ENCODE measurements at regions not wholly inside any gene's neighbourhood (a gene's known extent, or its start where the extent isn't known, plus 50 kb on each side); places are given as distances from the start of the nearest gene placed in this dataset.

GRCh38 chr6:167673946-167674345, 152.8 kb upstream of the AFDN start:
- H3K27me3 Mint-ChIP-seq = peaks cover 42% of the 10 kb centered on the region
- DNase-seq = no peak
- H3K4me1 Mint-ChIP-seq = no peaks in the 10 kb centered on the region
- POLR2A ChIA-PET = interaction anchor here (0.7 kb wide), 1 partner anchor 18 kb away, joined by 3 read pairs; no protein-coding TSS in a partner anchor
- H3K36me3 Mint-ChIP-seq = peaks cover 9% of the 10 kb centered on the region
- H3K4me3 Mint-ChIP-seq = no peak overlapping the region
- no peak for ATAC-seq (ENCODE audit: low read depth)
- no peak overlapping the region for H3K27ac Mint-ChIP-seq
- peaks cover 14% of the 10 kb centered on the region for H3K9me3 Mint-ChIP-seq

DNA sequence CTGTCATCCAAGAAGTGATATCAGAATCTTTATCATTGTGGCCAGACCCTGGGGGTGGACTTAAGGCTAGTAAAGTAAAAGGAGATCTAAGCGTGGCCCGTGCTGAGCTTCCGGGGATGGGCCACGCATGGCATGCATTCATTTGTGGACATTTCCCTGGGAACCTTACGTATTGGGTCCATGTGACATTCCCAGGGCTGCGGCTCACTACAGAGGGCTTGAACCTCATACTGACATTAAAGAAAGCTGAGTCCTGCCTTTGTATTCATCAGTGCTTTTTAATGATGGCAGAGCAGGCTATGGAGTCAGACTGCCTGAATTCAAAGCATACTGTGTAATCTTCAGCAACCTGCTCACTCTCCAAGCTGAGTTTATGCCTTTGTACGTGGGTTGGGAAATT, 152.2 kb upstream of the AFDN start:
- DNase-seq (no peak), ATAC-seq (ENCODE audit: low read depth) (no peak)
- POLR2A ChIA-PET = interaction anchor here (0.7 kb wide), 1 partner anchor 18 kb away, joined by 3 read pairs; no protein-coding TSS in a partner anchor
- peaks cover 48% of the 10 kb centered on the region for H3K27me3 Mint-ChIP-seq
- peaks cover 9% of the 10 kb centered on the region for H3K36me3 Mint-ChIP-seq
- no peak overlapping the region for H3K27ac Mint-ChIP-seq
- H3K9me3 Mint-ChIP-seq = peaks cover 14% of the 10 kb centered on the region
- no peak overlapping the region for H3K4me3 Mint-ChIP-seq
- no peaks in the 10 kb centered on the region for H3K4me1 Mint-ChIP-seq

GRCh38 chr6:167676000-167676665, 150.6 kb upstream of the AFDN start:
- Mint-ChIP-seq H3K36me3 (peaks cover 9% of the 10 kb centered on the region), H3K4me3 (no peak overlapping the region), H3K27ac (no peak overlapping the region), H3K4me1 (no peaks in the 10 kb centered on the region), H3K27me3 (peaks cover 60% of the 10 kb centered on the region), H3K9me3 (peaks cover 14% of the 10 kb centered on the region)
- DNase-seq (no peak), ATAC-seq (ENCODE audit: low read depth) (no peak)
- POLR2A ChIA-PET = no interaction called here

DNA sequence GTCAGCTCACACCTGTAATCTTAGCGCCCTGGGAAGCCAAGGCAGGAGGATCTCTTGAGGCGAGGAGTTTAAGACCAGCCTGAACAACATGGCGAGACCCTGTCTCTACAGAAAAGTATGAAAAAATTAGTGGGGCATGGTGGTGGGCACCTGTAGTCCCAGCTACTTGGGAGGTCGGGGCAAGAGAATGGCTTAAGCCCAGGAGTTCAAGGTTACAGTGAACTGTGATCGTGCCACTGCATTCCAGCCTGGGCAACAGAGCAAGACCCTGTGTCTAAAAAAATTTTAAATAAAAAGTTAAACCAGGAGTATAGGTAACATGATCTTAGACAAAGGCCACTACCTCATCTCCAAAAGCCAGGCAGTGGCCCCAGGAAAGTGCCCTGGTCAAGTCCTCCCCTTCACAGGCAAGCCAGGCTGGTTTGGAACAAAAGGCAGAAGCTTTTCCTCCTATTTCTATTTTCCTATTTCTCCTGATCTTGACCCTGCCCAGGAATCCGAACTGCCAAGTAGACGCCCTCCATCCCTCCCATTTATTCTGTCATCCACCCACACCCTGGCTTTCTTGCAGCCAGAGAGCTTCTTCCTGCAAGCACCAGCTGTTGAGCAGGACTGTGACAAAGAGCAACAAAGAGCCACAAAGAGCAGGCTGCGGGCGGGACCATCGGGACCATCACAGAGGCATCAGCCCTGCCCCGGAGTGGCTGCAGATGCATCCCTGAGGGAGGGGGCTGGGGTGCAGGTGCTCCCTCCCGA, 149.9 kb upstream of the AFDN start:
- H3K36me3 Mint-ChIP-seq = peaks cover 6% of the 10 kb centered on the region
- peaks cover 8% of the 10 kb centered on the region for H3K9me3 Mint-ChIP-seq
- no peak overlapping the region for H3K27ac Mint-ChIP-seq
- POLR2A ChIA-PET = no interaction called here
- H3K4me3 Mint-ChIP-seq = no peak overlapping the region
- no peak for ATAC-seq (ENCODE audit: low read depth)
- H3K27me3 Mint-ChIP-seq = peaks cover 67% of the 10 kb centered on the region
- DNase-seq = no peak
- no peaks in the 10 kb centered on the region for H3K4me1 Mint-ChIP-seq

DNA sequence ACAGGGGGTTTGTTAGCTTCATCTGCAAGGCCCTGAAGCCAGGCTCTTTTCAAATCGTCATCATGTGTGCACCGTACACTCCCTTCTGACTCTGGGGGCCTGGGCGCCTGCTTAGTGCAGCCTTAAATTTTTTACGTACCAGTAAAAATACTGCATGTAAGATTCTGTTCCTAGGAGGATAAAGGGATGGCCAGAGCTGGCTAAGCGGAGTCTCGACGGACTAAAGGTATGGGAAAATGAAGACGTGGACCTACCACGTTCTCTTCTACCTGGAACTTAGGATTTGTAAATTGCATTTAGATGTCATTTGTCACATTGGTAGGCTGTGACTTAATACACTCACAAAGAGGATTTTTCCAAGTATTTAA, 149.3 kb upstream of the AFDN start:
- no peak for ATAC-seq (ENCODE audit: low read depth)
- H3K27me3 Mint-ChIP-seq = peaks cover 70% of the 10 kb centered on the region
- H3K36me3 Mint-ChIP-seq = peaks cover 2% of the 10 kb centered on the region
- no peaks in the 10 kb centered on the region for H3K4me1 Mint-ChIP-seq
- H3K27ac Mint-ChIP-seq = no peak overlapping the region
- no peak overlapping the region for H3K4me3 Mint-ChIP-seq
- POLR2A ChIA-PET = no interaction called here
- no peak for DNase-seq
- H3K9me3 Mint-ChIP-seq = peaks cover 2% of the 10 kb centered on the region

GRCh38 chr6:167678102-167679101, 148.3 kb upstream of the AFDN start:
- Mint-ChIP-seq H3K27ac (no peak overlapping the region), H3K4me3 (no peak overlapping the region), H3K36me3 (no peaks in the 10 kb centered on the region), H3K27me3 (peaks cover 74% of the 10 kb centered on the region), H3K4me1 (no peaks in the 10 kb centered on the region), H3K9me3 (no peaks in the 10 kb centered on the region)
- DNase-seq = no peak
- POLR2A ChIA-PET = no interaction called here
- ATAC-seq (ENCODE audit: low read depth) = no peak

DNA sequence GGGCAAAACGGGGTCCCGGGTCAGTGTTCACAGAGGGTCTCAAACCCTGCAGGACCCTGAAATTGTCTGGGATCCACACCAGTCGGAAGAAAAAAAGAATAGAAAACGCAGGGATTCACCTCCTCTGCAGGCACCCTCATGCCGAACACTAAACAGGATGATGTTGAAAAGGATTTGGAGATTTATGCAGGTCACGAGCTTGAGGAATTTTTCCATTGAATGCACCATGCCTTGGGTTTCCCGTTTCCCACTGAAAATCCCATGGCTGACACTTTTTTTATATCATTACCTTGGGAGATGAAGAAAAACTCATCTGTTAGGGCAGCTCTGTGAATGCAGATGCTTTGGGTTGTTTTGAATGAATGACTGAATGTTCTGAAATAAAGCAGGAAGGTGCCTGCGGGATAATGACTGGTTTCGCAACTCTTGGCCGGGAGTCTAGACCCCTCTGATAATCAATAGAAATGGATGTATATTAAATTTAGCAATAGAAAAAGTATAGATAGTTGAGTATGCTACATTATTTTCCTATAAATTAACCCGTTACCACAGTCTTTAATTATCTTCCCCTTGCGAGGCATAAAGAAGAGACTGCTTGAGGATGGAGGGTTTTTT, 147.5 kb upstream of the AFDN start:
- Mint-ChIP-seq H3K27ac (no peak overlapping the region), H3K4me1 (no peaks in the 10 kb centered on the region), H3K36me3 (no peaks in the 10 kb centered on the region), H3K27me3 (peaks cover 81% of the 10 kb centered on the region), H3K4me3 (no peak overlapping the region), H3K9me3 (no peaks in the 10 kb centered on the region)
- POLR2A ChIA-PET = no interaction called here
- ATAC-seq (ENCODE audit: low read depth) (no peak), DNase-seq (no peak)

GRCh38 chr6:167679790-167680604, 146.7 kb upstream of the AFDN start:
- POLR2A ChIA-PET = no interaction called here
- no peak overlapping the region for H3K27ac Mint-ChIP-seq

DNA sequence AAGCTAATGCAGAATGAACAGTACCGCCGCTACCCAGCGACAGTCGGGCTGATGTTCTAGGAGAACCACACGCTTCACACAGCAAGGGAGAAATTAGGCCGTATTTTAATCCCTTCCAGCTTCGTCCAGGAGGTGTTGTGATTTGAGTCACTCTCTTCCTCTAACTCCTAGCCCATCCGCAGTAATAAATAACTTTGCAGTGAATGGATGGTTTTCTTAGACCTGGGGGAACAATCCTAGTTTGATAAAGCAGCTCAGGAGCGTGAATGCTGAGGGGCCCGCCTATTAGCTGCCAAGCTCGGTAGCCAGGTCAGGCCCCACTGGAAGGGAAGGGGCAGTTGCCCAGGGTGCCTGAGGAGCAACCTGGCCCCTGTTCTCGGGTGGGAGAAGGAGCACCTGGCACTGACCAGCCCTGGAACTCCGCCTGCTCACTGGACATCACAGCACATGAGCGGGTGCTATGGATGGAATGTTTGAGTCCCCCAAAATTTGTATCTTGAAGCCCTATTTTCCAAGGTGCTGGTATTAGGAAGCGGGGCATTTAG, 146.0 kb upstream of the AFDN start:
- Mint-ChIP-seq H3K9me3 (no peaks in the 10 kb centered on the region), H3K4me3 (no peak overlapping the region), H3K4me1 (no peaks in the 10 kb centered on the region), H3K27ac (no peak overlapping the region), H3K36me3 (no peaks in the 10 kb centered on the region), H3K27me3 (peaks cover 84% of the 10 kb centered on the region)
- no peak for DNase-seq
- ATAC-seq (ENCODE audit: low read depth) = no peak
- POLR2A ChIA-PET = no interaction called here

More at GRCh38 chr6:167679790-167680604, 146.7 kb upstream of the AFDN start:
- no peaks in the 10 kb centered on the region for H3K9me3 Mint-ChIP-seq
- no peaks in the 10 kb centered on the region for H3K36me3 Mint-ChIP-seq
- H3K4me3 Mint-ChIP-seq = no peak overlapping the region
- no peak for DNase-seq
- H3K4me1 Mint-ChIP-seq = no peaks in the 10 kb centered on the region
- H3K27me3 Mint-ChIP-seq = peaks cover 81% of the 10 kb centered on the region
- no peak for ATAC-seq (ENCODE audit: low read depth)

GRCh38 chr6:167682125-167682524, 144.6 kb upstream of the AFDN start:
- ATAC-seq (ENCODE audit: low read depth) (no peak), DNase-seq (no peak)
- peaks cover 3% of the 10 kb centered on the region for H3K4me1 Mint-ChIP-seq
- H3K27ac Mint-ChIP-seq = no peak overlapping the region
- H3K27me3 Mint-ChIP-seq = peaks cover 77% of the 10 kb centered on the region
- H3K4me3 Mint-ChIP-seq = no peak overlapping the region
- H3K9me3 Mint-ChIP-seq = peaks cover 5% of the 10 kb centered on the region
- POLR2A ChIA-PET = no interaction called here
- no peaks in the 10 kb centered on the region for H3K36me3 Mint-ChIP-seq

DNA sequence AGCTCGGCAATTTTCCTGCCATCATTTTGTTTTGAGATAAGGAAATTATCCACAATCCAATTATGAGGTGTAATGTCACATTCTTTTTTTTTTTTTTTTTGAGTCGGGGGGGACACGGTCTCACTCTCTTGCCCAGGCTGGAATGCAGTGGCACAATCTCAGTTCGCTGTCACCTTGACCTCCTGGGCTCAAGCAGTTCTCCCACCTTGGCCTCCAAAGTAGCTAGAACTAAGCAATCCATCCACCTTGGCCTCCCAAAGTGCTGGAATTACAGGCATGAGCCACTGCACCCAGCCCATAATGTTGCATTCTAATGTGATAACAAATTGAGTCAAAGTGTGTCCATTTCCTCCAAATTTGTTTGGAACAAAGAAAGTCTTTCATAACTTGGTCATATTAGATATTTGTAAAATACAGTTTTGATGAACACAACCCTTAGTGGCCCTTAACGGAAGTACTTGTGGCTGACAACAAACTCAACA, 144.1 kb upstream of the AFDN start:
- Mint-ChIP-seq H3K36me3 (no peaks in the 10 kb centered on the region), H3K4me3 (no peak overlapping the region), H3K9me3 (peaks cover 5% of the 10 kb centered on the region), H3K4me1 (peaks cover 3% of the 10 kb centered on the region), H3K27ac (no peak overlapping the region), H3K27me3 (peaks cover 72% of the 10 kb centered on the region)
- DNase-seq = no peak
- ATAC-seq (ENCODE audit: low read depth) = no peak
- POLR2A ChIA-PET = no interaction called here
